Kidney epithelial cell (primary cell): ENCODE measurements at regions not wholly inside any gene's neighbourhood (a gene's known extent, or its start where the extent isn't known, plus 50 kb on each side); places are given as distances from the start of the nearest gene placed in this dataset.

Experiments
- DNase-seq: peaks from one replicate; pipeline ENCODE4 v3.0.0-alpha.2; 2010; ENCODE audit warnings: low read depth
- H3K27me3 ChIP-seq: 2 replicates; pipeline ENCODE4 v1.6.0; 2011; ENCODE audit warnings: low read length; ENCODE audit not compliant: control insufficient read depth, insufficient read depth
- H3K36me3 ChIP-seq: 2 replicates; pipeline ENCODE4 v1.5.1; 2011; ENCODE audit warnings: low read length; ENCODE audit not compliant: control insufficient read depth, insufficient read depth
- H3K4me3 ChIP-seq: 2 replicates; pipeline ENCODE4 v1.5.1; 2011; ENCODE audit warnings: low read depth, mild to moderate bottlenecking, control low read depth, low read length
- TF ChIP-seq, protein P1 (sequence below): IDR thresholded peaks from 2 replicates; pipeline ENCODE4 v1.5.1; 2011; ENCODE audit warnings: mild to moderate bottlenecking, moderate library complexity, low read length, control low read depth, inconsistent platforms; ENCODE audit not compliant: insufficient read depth, poor library complexity, severe bottlenecking

DNA sequence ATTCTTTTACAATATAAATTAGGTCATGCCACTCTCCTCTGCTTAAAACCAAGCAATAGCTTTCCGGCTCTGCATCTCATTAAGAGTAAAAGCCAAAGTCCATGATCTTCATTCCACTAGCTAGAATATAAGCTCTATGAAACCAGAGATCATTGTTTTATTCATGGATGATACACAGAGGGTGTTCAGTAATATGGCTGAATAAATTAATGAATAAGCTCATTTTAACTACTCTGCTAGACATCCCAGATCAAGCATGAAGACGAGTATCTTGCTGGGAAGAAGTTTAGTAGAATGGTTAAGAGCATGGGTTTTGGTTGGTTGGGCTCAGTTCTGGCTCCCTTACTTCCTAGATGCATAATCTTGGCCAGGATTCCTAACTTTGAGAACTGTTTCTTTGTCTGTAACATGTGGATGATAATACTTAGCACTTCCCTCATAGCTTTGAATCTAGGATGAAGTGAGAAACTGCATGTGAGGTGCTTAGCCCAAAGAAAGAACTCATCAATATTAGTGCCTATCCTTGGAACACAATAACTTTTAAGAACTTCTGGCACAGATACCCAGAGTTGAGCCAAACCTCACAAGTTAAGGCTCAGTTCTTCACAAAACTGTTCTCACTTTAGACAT is 106.8 kb downstream of the MSX2 start:
- no peaks in the 10 kb centered on the region for H3K36me3 ChIP-seq
- TF ChIP-seq, protein P1, sequence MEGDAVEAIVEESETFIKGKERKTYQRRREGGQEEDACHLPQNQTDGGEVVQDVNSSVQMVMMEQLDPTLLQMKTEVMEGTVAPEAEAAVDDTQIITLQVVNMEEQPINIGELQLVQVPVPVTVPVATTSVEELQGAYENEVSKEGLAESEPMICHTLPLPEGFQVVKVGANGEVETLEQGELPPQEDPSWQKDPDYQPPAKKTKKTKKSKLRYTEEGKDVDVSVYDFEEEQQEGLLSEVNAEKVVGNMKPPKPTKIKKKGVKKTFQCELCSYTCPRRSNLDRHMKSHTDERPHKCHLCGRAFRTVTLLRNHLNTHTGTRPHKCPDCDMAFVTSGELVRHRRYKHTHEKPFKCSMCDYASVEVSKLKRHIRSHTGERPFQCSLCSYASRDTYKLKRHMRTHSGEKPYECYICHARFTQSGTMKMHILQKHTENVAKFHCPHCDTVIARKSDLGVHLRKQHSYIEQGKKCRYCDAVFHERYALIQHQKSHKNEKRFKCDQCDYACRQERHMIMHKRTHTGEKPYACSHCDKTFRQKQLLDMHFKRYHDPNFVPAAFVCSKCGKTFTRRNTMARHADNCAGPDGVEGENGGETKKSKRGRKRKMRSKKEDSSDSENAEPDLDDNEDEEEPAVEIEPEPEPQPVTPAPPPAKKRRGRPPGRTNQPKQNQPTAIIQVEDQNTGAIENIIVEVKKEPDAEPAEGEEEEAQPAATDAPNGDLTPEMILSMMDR = no peak
- H3K27me3 ChIP-seq = no peaks in the 10 kb centered on the region
- H3K4me3 ChIP-seq = no peak overlapping the region
- DNase-seq = no peak

DNA sequence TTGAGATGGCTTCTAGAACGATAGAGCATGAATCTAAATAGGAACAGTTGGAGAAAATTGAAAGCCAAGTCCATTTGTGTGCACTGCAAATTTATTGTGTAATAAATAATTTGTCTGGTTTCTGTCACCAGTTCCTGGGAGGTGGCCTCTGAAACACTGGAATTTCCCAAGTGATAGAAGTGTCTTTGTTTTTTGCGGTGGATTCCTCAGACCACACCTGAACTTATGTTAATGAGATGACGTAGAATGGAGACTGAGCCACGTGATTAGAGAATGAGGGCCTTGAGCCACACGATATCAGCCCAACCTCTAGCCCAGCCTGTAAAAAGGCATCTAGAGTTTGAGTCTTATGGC is 105.1 kb downstream of the MSX2 start:
- TF ChIP-seq, protein P1 = no peak
- no peaks in the 10 kb centered on the region for H3K36me3 ChIP-seq
- H3K4me3 ChIP-seq = no peak overlapping the region
- DNase-seq = no peak
- no peaks in the 10 kb centered on the region for H3K27me3 ChIP-seq

DNA sequence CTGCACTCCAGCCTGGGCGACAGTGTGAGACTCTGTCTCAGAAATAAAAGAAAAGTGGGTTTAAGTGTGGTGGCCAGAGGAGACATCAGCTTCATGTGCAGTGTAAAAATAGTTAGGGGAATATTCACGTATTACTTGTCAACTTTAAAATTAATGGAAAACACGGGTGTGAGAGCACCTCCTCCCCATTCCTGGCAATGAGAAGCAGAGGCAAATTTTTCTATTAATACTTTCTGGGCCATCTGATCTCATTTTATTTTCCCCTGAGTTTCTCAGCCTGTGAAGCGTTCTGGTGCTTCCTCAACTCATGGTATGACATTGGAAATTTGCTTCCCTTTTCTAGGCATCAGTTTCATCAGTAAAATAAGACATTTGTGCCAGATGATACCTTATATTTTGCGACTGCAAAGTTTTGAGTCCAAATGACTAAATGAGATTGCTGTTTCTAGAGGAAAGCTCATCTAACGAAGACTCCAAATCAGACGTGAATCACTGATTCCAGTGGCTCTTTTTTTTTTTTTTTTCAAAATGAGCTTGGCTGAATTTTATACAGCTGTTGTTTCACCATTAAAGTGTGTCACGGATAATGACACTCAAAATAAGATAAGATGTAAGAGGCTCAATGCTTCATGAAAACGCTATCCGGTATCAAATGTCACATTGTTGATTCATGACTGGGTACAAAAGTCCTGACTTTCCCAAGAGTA is 104.6 kb downstream of the MSX2 start:
- Histone ChIP-seq H3K4me3 (no peak overlapping the region), H3K36me3 (no peaks in the 10 kb centered on the region), H3K27me3 (no peaks in the 10 kb centered on the region)
- DNase-seq = no peak
- TF ChIP-seq, protein P1 = no peak

DNA sequence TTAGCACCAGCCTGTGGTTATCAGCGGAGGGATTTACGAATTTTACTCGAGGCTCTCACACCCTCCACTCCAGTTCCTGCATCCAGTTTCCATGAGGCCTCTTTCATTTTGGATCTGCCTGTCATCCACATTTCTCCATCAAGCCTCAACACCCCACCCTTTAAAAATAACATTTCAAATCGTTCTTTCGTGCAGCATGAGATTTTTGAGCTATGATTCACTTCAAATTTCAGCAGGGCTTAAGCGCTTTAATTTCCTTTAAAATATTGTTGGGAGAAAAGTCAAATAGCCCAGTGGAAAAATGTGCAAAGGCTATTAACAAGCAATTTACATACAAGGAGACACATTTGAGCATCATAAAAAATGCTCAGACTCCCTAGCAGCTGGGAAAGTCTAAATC is 103.2 kb downstream of the MSX2 start:
- Histone ChIP-seq H3K4me3 (no peak overlapping the region), H3K36me3 (no peaks in the 10 kb centered on the region), H3K27me3 (no peaks in the 10 kb centered on the region)
- DNase-seq = no peak
- TF ChIP-seq, protein P1 = no peak

GRCh38 chr5:174825587-174825986 is 101.2 kb downstream of the MSX2 start:
- no peak for DNase-seq
- TF ChIP-seq, protein P1 = no peak
- H3K4me3 ChIP-seq = no peak overlapping the region

GRCh38 chr5:174818430-174818829 is 94.0 kb downstream of the MSX2 start:
- TF ChIP-seq, protein P1 = no peak
- Histone ChIP-seq H3K27me3 (no peaks in the 10 kb centered on the region), H3K4me3 (no peak overlapping the region), H3K36me3 (no peaks in the 10 kb centered on the region)
- DNase-seq = no peak

More at GRCh38 chr5:174825587-174825986, 101.2 kb downstream of the MSX2 start:
- H3K27me3 ChIP-seq = no peaks in the 10 kb centered on the region
- no peaks in the 10 kb centered on the region for H3K36me3 ChIP-seq
